ENCODE measurements at regions not wholly inside any gene's neighbourhood (a gene's known extent, or its start where the extent isn't known, plus 50 kb on each side); places are given as distances from the start of the nearest gene placed in this dataset.

DNA sequence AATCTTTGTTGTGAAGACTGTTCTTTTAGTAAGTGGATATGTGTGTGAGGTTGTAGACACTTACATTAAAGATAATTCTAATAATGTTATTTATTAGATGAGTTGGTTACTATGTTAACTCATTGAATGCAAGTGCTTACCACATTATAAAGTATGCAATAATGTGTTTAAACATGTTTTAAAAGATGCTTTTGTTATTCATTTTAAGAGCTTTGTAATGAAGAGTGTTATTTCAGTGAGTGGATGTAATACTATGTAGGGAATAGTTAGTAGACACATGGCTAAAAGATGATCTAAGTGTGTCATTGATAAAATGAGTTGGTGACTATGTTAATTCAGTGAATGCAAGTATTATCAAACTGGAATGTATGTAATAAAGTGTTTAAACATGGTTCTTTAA lies 70.0 kb upstream of the VOPP1 start:
- TF ChIP-seq, protein P1, sequence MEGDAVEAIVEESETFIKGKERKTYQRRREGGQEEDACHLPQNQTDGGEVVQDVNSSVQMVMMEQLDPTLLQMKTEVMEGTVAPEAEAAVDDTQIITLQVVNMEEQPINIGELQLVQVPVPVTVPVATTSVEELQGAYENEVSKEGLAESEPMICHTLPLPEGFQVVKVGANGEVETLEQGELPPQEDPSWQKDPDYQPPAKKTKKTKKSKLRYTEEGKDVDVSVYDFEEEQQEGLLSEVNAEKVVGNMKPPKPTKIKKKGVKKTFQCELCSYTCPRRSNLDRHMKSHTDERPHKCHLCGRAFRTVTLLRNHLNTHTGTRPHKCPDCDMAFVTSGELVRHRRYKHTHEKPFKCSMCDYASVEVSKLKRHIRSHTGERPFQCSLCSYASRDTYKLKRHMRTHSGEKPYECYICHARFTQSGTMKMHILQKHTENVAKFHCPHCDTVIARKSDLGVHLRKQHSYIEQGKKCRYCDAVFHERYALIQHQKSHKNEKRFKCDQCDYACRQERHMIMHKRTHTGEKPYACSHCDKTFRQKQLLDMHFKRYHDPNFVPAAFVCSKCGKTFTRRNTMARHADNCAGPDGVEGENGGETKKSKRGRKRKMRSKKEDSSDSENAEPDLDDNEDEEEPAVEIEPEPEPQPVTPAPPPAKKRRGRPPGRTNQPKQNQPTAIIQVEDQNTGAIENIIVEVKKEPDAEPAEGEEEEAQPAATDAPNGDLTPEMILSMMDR (conservative IDR thresholded peaks at IDR 0.05 in 1 of 2, IDR thresholded peaks at IDR 0.05 in 1 of 2; ENCODE audit: low read depth in 1 of 2, low read length in 2 of 2) = no peak
- no peak for TF ChIP-seq EZH2 (IDR thresholded peaks at IDR 0.05; ENCODE audit: low read length, missing control alignments)

All from fibroblast of lung (primary cell).